ENCODE measurements at regions not wholly inside any gene's neighbourhood (a gene's known extent, or its start where the extent isn't known, plus 50 kb on each side); places are given as distances from the start of the nearest gene placed in this dataset.

DNA sequence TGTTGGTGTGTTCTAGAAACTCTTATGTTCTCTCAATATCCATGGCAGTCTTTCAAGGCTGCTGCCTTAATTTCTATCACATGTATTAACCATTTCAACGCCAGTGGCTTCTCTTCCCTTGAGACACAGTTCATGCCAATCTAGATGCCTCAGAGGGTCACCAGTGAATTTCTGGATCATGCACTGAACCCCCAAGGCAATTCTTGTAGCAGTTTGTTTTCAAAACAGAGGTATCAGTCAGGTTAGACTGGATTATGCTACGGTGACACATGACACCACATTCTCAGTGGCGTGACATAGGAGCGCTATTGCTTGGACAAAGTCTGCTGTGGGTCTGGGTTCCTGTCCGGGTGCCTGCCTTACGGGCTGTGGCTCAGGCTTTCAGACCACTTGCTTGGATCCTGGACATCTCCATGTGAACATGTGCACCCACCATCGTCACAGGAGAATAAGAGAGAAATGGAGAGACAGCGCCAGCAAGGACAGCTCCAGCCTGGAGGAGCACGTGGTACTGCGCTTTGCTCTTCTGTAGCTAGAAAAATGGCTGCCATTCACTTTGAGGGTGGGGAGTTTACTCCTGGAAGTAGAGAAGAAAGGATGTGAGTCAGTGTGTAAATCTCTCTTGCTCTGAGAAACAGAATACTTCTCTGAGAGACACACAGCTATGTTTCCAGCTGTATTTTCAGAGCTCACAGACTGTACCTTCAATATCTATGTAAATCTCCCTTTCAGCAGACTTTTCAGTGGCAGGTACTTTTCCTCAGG is 329.3 kb upstream of the ADCY2 start:
- WGBS, result 75% methylated on average over 10 of the region's 10 CpGs

DNA sequence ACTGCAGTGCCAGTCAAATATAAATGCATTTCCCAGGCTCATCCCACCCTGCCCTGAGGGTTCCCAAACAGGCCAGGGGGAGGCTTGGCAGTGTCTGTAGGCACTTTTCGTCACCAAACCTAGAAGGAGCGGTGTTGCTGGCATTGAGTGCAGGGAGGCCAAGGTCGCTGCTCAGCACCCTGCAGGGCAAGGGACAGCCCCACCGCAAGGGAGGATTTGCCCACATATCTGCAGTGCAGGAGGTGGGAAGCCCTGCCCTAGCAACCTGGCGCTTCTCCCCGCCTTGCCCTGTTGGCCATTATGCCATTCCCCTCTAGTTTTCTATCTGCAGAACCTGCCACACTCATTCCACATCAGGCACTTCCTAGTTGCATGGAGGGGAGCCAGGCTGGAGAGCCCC is 327.8 kb upstream of the ADCY2 start:
- no peaks in the 10 kb centered on the region for H3K4me1 ChIP-seq (ENCODE audit: control insufficient read depth in 4 of 4, insufficient read depth in 4 of 4, low read length in 3 of 4)
- H3K9ac ChIP-seq (ENCODE audit: low read depth in 1 of 2, low read length in 2 of 2), result no peak overlapping the region
- H3K27ac ChIP-seq (ENCODE audit: low read depth in 1 of 2, low read length in 2 of 2), result no peak overlapping the region
- H3K9me3 ChIP-seq (ENCODE audit: control insufficient read depth in 4 of 4, low read length in 3 of 4), result peaks cover 0 to 1% (median 0%) of the 10 kb centered on the region in 4 donors
- WGBS, result 86% methylated on average over 6 of the region's 6 CpGs
- no peak for DNase-seq (ENCODE audit: low spot score)
- H3K36me3 ChIP-seq (ENCODE audit: control insufficient read depth in 4 of 4, insufficient read depth in 3 of 4, low read depth in 1 of 4, low read length in 3 of 4), result no peaks in the 10 kb centered on the region
- no peak overlapping the region for H3K4me3 ChIP-seq (ENCODE audit: low read depth in 1 of 3, low read length in 3 of 3)
- no peaks in the 10 kb centered on the region for H3K27me3 ChIP-seq (ENCODE audit: control insufficient read depth in 4 of 4, insufficient read depth in 4 of 4, low read length in 3 of 4)
- TF ChIP-seq RAD21 (IDR thresholded peaks at IDR 0.05) (no peak), HNF4G (IDR thresholded peaks at IDR 0.05) (no peak)

More for the DNA sequence above, 329.3 kb upstream of the ADCY2 start:
- DNase-seq (ENCODE audit: low spot score), result no peak
- TF ChIP-seq, protein P1, sequence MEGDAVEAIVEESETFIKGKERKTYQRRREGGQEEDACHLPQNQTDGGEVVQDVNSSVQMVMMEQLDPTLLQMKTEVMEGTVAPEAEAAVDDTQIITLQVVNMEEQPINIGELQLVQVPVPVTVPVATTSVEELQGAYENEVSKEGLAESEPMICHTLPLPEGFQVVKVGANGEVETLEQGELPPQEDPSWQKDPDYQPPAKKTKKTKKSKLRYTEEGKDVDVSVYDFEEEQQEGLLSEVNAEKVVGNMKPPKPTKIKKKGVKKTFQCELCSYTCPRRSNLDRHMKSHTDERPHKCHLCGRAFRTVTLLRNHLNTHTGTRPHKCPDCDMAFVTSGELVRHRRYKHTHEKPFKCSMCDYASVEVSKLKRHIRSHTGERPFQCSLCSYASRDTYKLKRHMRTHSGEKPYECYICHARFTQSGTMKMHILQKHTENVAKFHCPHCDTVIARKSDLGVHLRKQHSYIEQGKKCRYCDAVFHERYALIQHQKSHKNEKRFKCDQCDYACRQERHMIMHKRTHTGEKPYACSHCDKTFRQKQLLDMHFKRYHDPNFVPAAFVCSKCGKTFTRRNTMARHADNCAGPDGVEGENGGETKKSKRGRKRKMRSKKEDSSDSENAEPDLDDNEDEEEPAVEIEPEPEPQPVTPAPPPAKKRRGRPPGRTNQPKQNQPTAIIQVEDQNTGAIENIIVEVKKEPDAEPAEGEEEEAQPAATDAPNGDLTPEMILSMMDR (IDR thresholded peaks at IDR 0.05; ENCODE audit: low read depth, low read length, missing input control), result no peak
- TF ChIP-seq, protein P2, sequence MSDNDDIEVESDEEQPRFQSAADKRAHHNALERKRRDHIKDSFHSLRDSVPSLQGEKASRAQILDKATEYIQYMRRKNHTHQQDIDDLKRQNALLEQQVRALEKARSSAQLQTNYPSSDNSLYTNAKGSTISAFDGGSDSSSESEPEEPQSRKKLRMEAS (IDR thresholded peaks at IDR 0.05), result no peak
- TF ChIP-seq GABPA (IDR thresholded peaks at IDR 0.05 in 1 of 2, conservative IDR thresholded peaks at IDR 0.05 in 1 of 2), result no peak
- Histone ChIP-seq H3K27me3 (ENCODE audit: control insufficient read depth in 4 of 4, insufficient read depth in 4 of 4, low read length in 3 of 4) (no peaks in the 10 kb centered on the region), H3K27ac (ENCODE audit: low read depth in 1 of 2, low read length in 2 of 2) (no peak overlapping the region), H3K9ac (ENCODE audit: low read depth in 1 of 2, low read length in 2 of 2) (no peak overlapping the region), H3K36me3 (ENCODE audit: control insufficient read depth in 4 of 4, insufficient read depth in 3 of 4, low read depth in 1 of 4, low read length in 3 of 4) (no peaks in the 10 kb centered on the region), H3K4me1 (ENCODE audit: control insufficient read depth in 4 of 4, insufficient read depth in 4 of 4, low read length in 3 of 4) (no peaks in the 10 kb centered on the region), H3K4me3 (ENCODE audit: low read depth in 1 of 3, low read length in 3 of 3) (no peak overlapping the region), H3K9me3 (ENCODE audit: control insufficient read depth in 4 of 4, low read length in 3 of 4) (peaks cover 0 to 1% (median 0%) of the 10 kb centered on the region in 4 donors)

DNA sequence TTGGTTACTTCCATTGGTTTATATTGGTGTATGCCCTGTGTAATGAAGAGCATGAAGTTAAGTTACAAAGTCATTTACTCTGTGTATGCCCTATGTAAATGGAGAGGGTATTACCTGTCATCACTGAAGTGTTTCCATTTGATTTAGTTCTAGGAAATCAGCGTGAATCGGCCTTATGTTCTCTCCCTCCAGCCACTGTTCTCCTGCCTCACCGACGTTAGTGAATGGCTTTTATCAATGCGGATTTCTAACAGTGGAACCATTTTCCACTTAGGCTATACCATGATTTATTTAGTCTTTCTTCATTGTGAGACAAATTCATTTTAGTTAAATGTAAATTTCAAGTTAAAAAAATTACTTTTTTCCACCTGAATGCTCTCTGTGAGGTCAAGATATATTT is 327.0 kb upstream of the ADCY2 start:
- Histone ChIP-seq H3K4me3 (ENCODE audit: low read depth in 1 of 3, low read length in 3 of 3) (no peak overlapping the region), H3K27me3 (ENCODE audit: control insufficient read depth in 4 of 4, insufficient read depth in 4 of 4, low read length in 3 of 4) (no peaks in the 10 kb centered on the region), H3K9ac (ENCODE audit: low read depth in 1 of 2, low read length in 2 of 2) (no peak overlapping the region), H3K9me3 (ENCODE audit: control insufficient read depth in 4 of 4, low read length in 3 of 4) (peaks cover 0 to 1% (median 0%) of the 10 kb centered on the region in 4 donors), H3K27ac (ENCODE audit: low read depth in 1 of 2, low read length in 2 of 2) (no peak overlapping the region), H3K36me3 (ENCODE audit: control insufficient read depth in 4 of 4, insufficient read depth in 3 of 4, low read depth in 1 of 4, low read length in 3 of 4) (no peaks in the 10 kb centered on the region), H3K4me1 (ENCODE audit: control insufficient read depth in 4 of 4, insufficient read depth in 4 of 4, low read length in 3 of 4) (no peaks in the 10 kb centered on the region)
- 86% methylated on average over 5 of the region's 5 CpGs for WGBS
- no peak for DNase-seq (ENCODE audit: low spot score)
- TF ChIP-seq EGR1 (IDR thresholded peaks at IDR 0.05; ENCODE audit: low read depth in 2 of 2), result no peak
- TF ChIP-seq, protein P2 (IDR thresholded peaks at IDR 0.05), result no peak
- no peak for TF ChIP-seq YY1 (IDR thresholded peaks at IDR 0.05)
- TF ChIP-seq HNF4G (IDR thresholded peaks at IDR 0.05), result no peak
- TF ChIP-seq RAD21 (IDR thresholded peaks at IDR 0.05), result no peak
- TF ChIP-seq JUND (IDR thresholded peaks at IDR 0.05), result no peak
- TF ChIP-seq, protein P3, sequence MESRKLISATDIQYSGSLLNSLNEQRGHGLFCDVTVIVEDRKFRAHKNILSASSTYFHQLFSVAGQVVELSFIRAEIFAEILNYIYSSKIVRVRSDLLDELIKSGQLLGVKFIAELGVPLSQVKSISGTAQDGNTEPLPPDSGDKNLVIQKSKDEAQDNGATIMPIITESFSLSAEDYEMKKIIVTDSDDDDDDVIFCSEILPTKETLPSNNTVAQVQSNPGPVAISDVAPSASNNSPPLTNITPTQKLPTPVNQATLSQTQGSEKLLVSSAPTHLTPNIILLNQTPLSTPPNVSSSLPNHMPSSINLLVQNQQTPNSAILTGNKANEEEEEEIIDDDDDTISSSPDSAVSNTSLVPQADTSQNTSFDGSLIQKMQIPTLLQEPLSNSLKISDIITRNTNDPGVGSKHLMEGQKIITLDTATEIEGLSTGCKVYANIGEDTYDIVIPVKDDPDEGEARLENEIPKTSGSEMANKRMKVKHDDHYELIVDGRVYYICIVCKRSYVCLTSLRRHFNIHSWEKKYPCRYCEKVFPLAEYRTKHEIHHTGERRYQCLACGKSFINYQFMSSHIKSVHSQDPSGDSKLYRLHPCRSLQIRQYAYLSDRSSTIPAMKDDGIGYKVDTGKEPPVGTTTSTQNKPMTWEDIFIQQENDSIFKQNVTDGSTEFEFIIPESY (IDR thresholded peaks at IDR 0.05), result no peak
- TF ChIP-seq RXRA (IDR thresholded peaks at IDR 0.05), result no peak
- TF ChIP-seq TAF1 (conservative IDR thresholded peaks at IDR 0.05), result no peak
- TF ChIP-seq GABPA (IDR thresholded peaks at IDR 0.05 in 1 of 2, conservative IDR thresholded peaks at IDR 0.05 in 1 of 2), result no peak
- no peak for TF ChIP-seq HNF4A (conservative IDR thresholded peaks at IDR 0.05)
- TF ChIP-seq, protein P1 (IDR thresholded peaks at IDR 0.05; ENCODE audit: low read depth, low read length, missing input control), result no peak
- TF ChIP-seq, protein P4, sequence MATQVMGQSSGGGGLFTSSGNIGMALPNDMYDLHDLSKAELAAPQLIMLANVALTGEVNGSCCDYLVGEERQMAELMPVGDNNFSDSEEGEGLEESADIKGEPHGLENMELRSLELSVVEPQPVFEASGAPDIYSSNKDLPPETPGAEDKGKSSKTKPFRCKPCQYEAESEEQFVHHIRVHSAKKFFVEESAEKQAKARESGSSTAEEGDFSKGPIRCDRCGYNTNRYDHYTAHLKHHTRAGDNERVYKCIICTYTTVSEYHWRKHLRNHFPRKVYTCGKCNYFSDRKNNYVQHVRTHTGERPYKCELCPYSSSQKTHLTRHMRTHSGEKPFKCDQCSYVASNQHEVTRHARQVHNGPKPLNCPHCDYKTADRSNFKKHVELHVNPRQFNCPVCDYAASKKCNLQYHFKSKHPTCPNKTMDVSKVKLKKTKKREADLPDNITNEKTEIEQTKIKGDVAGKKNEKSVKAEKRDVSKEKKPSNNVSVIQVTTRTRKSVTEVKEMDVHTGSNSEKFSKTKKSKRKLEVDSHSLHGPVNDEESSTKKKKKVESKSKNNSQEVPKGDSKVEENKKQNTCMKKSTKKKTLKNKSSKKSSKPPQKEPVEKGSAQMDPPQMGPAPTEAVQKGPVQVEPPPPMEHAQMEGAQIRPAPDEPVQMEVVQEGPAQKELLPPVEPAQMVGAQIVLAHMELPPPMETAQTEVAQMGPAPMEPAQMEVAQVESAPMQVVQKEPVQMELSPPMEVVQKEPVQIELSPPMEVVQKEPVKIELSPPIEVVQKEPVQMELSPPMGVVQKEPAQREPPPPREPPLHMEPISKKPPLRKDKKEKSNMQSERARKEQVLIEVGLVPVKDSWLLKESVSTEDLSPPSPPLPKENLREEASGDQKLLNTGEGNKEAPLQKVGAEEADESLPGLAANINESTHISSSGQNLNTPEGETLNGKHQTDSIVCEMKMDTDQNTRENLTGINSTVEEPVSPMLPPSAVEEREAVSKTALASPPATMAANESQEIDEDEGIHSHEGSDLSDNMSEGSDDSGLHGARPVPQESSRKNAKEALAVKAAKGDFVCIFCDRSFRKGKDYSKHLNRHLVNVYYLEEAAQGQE (IDR thresholded peaks at IDR 0.05), result no peak
- TF ChIP-seq, protein P5, sequence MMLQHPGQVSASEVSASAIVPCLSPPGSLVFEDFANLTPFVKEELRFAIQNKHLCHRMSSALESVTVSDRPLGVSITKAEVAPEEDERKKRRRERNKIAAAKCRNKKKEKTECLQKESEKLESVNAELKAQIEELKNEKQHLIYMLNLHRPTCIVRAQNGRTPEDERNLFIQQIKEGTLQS (IDR thresholded peaks at IDR 0.05), result no peak
- TF ChIP-seq SP1 (IDR thresholded peaks at IDR 0.05), result no peak
- TF ChIP-seq FOXA2 (IDR thresholded peaks at IDR 0.05), result no peak

Measured in liver (tissue), 8 donors.